ENCODE measurements at regions not wholly inside any gene's neighbourhood (a gene's known extent, or its start where the extent isn't known, plus 50 kb on each side); places are given as distances from the start of the nearest gene placed in this dataset.

DNA sequence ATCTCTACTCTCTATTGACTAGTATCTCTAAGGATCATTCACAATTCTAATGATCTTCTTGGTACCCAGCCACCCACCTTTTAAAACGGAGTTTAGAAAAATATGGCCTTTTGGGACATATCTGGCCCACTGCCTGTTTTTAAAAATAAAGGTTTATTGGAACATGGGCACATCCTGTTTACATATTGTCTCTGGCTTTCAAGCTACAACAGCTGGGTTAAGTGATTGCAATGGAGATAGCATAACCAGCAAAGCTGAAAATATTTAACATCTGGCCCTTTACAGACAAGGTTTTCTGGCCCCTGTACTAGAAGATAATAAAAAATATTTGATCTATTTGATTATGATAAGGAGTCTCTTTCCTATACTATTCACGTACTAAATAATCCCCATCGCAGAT lies 232.4 kb upstream of the RHOBTB1 start:
- TF ChIP-seq USF1 (IDR thresholded peaks at IDR 0.05) (no peak), YY1 (IDR thresholded peaks at IDR 0.05; ENCODE audit: low read depth) (no peak), NFIC (IDR thresholded peaks at IDR 0.05) (no peak), CEBPB (IDR thresholded peaks at IDR 0.05) (no peak), RAD21 (IDR thresholded peaks at IDR 0.05; ENCODE audit: low read depth) (no peak), ZBTB7A (IDR thresholded peaks at IDR 0.05; ENCODE audit: low read depth) (no peak), TCF12 (IDR thresholded peaks at IDR 0.05; ENCODE audit: low read depth) (no peak), TEAD4 (IDR thresholded peaks at IDR 0.05) (no peak), FOXM1 (IDR thresholded peaks at IDR 0.05; ENCODE audit: borderline replicate concordance, low read depth) (no peak), EGR1 (IDR thresholded peaks at IDR 0.05) (no peak), TAF1 (IDR thresholded peaks at IDR 0.05; ENCODE audit: low read depth) (no peak), EP300 (IDR thresholded peaks at IDR 0.05; ENCODE audit: borderline replicate concordance) (no peak)

DNA sequence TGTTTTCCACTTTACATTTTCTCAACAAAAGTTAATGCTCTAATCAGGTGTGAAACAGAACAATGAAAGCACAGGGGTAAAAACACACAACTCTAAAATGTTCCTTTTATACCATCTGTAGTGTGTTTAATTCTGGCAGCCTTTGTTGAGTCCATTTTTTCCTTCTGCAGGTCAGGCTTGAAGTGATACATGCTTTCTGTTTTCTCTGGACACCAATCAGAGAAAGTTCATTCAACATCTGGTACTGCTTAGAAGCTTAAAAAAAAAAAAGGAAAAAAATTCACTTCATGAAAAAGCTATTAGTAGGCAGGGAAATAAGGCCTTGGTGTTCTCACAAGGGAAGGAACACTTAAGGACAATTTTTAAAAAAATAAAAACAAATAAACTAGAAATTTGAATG lies 231.3 kb upstream of the RHOBTB1 start:
- no peak for TF ChIP-seq MAX (IDR thresholded peaks at IDR 0.05)
- TF ChIP-seq, protein P1, sequence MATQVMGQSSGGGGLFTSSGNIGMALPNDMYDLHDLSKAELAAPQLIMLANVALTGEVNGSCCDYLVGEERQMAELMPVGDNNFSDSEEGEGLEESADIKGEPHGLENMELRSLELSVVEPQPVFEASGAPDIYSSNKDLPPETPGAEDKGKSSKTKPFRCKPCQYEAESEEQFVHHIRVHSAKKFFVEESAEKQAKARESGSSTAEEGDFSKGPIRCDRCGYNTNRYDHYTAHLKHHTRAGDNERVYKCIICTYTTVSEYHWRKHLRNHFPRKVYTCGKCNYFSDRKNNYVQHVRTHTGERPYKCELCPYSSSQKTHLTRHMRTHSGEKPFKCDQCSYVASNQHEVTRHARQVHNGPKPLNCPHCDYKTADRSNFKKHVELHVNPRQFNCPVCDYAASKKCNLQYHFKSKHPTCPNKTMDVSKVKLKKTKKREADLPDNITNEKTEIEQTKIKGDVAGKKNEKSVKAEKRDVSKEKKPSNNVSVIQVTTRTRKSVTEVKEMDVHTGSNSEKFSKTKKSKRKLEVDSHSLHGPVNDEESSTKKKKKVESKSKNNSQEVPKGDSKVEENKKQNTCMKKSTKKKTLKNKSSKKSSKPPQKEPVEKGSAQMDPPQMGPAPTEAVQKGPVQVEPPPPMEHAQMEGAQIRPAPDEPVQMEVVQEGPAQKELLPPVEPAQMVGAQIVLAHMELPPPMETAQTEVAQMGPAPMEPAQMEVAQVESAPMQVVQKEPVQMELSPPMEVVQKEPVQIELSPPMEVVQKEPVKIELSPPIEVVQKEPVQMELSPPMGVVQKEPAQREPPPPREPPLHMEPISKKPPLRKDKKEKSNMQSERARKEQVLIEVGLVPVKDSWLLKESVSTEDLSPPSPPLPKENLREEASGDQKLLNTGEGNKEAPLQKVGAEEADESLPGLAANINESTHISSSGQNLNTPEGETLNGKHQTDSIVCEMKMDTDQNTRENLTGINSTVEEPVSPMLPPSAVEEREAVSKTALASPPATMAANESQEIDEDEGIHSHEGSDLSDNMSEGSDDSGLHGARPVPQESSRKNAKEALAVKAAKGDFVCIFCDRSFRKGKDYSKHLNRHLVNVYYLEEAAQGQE (IDR thresholded peaks at IDR 0.05; ENCODE audit: low read depth): no peak

GRCh38 chr10:61173450-61173849 lies 229.5 kb upstream of the RHOBTB1 start:
- TF ChIP-seq USF1 (IDR thresholded peaks at IDR 0.05) (no peak), NFIC (IDR thresholded peaks at IDR 0.05) (no peak), RAD21 (IDR thresholded peaks at IDR 0.05; ENCODE audit: low read depth) (no peak), ZBTB7A (IDR thresholded peaks at IDR 0.05; ENCODE audit: low read depth) (no peak), TCF12 (IDR thresholded peaks at IDR 0.05; ENCODE audit: low read depth) (no peak), YY1 (IDR thresholded peaks at IDR 0.05; ENCODE audit: low read depth) (no peak), EP300 (IDR thresholded peaks at IDR 0.05; ENCODE audit: borderline replicate concordance) (no peak), EGR1 (IDR thresholded peaks at IDR 0.05) (no peak), FOXM1 (IDR thresholded peaks at IDR 0.05; ENCODE audit: borderline replicate concordance, low read depth) (no peak), TEAD4 (IDR thresholded peaks at IDR 0.05) (no peak), CEBPB (IDR thresholded peaks at IDR 0.05) (no peak), CREB1 (IDR thresholded peaks at IDR 0.05; ENCODE audit: low read depth) (no peak), TAF1 (IDR thresholded peaks at IDR 0.05; ENCODE audit: low read depth) (no peak), MAX (IDR thresholded peaks at IDR 0.05) (no peak)
- TF ChIP-seq, protein P1 (IDR thresholded peaks at IDR 0.05; ENCODE audit: low read depth): no peak

- no peak for TF ChIP-seq TCF12 (IDR thresholded peaks at IDR 0.05; ENCODE audit: low read depth)
- no peak for TF ChIP-seq YY1 (IDR thresholded peaks at IDR 0.05; ENCODE audit: low read depth)
- TF ChIP-seq MAX (IDR thresholded peaks at IDR 0.05): no peak
- TF ChIP-seq USF1 (IDR thresholded peaks at IDR 0.05): no peak
- TF ChIP-seq, protein P1 (IDR thresholded peaks at IDR 0.05; ENCODE audit: low read depth): no peak
- no peak for TF ChIP-seq EP300 (IDR thresholded peaks at IDR 0.05; ENCODE audit: borderline replicate concordance)
- TF ChIP-seq NFIC (IDR thresholded peaks at IDR 0.05): no peak
- no peak for TF ChIP-seq TAF1 (IDR thresholded peaks at IDR 0.05; ENCODE audit: low read depth)
These were observed 228.4 kb upstream of the RHOBTB1 start for GRCh38 chr10:61172182-61172926.
